Gastroesophageal sphincter (tissue), 3 donors: ENCODE measurements at regions not wholly inside any gene's neighbourhood (a gene's known extent, or its start where the extent isn't known, plus 50 kb on each side); places are given as distances from the start of the nearest gene placed in this dataset.

ENCODE experiments used
- CTCF ChIP-seq, 4 experiments: fragments of 200-600 bp in 2 of 4; fragments of 450-650 bp in 2 of 4; sonication (generic) in 1 of 4; IDR thresholded peaks; one replicate each; pipeline ENCODE4 v1.5.1; 2017 to 2019; ENCODE audit warnings: antibody characterized with exemption in 4 of 4, mild to moderate bottlenecking in 2 of 4, moderate library complexity in 2 of 4
- EP300 ChIP-seq: sonication (generic); formaldehyde crosslinking; IDR thresholded peaks from one replicate; pipeline ENCODE4 v1.6.1; 2017; ENCODE audit warnings: antibody characterized with exemption, mild to moderate bottlenecking
- POLR2A ChIP-seq, 2 donors: fragments of 450-650 bp; IDR thresholded peaks; one replicate each; pipeline ENCODE4 v1.6.1; 2017; ENCODE audit warnings: antibody characterized with exemption in 2 of 2, mild to moderate bottlenecking in 2 of 2, moderate library complexity in 1 of 2
- POLR2AphosphoS5 ChIP-seq: sonication (generic); formaldehyde crosslinking; IDR thresholded peaks from one replicate; pipeline ENCODE4 v1.6.1; 2017; ENCODE audit warnings: antibody characterized with exemption

- TF ChIP-seq CTCF (IDR thresholded peaks at IDR 0.05) (no peak), POLR2A (IDR thresholded peaks at IDR 0.05) (no peak), POLR2AphosphoS5 (no peak), EP300 (no peak)
Measured at GRCh38 chr3:113141543-113141942, 69.8 kb upstream of the BOC start.
